HG02973 (cell line): ENCODE measurements at regions not wholly inside any gene's neighbourhood (a gene's known extent, or its start where the extent isn't known, plus 50 kb on each side); places are given as distances from the start of the nearest gene placed in this dataset.
"Not testable (repeated sequence)": the region's sequence is repeated elsewhere in the genome, so short reads cannot be mapped to it uniquely, and the experiment has no call there.

Source experiments
- ATAC-seq: cut with Tn5 transposase; IDR thresholded peaks from one replicate; pipeline ENCODE4 v1.9.1; 2021; ENCODE audit warnings: moderate library complexity; ENCODE audit not compliant: unreplicated experiment

DNA sequence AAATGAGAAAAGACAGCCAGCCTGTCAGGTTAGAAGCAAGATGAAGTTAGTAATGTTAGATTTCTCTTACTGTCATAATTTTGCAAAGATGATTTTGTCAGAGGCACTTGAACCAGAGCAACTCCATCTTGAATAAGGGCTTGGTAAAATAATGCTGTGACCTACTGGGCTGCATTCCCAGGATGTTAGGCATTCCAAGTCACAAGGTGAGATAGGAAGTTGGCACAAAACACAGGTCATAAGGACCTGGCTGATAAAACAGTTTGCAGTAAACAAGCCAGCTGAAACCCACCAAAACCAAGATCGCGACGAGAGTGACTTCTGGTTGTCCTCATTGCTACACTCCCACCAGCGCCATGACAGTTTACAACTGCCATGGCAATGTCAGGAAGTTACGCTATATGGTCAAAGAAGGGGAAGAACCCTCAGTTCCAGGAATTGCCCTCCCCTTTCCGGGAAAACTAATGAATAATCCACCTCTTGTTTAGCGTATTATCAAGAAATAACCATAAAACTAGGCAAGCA, 1313.5 kb upstream of the TMEM132C start:
- no peak for ATAC-seq

DNA sequence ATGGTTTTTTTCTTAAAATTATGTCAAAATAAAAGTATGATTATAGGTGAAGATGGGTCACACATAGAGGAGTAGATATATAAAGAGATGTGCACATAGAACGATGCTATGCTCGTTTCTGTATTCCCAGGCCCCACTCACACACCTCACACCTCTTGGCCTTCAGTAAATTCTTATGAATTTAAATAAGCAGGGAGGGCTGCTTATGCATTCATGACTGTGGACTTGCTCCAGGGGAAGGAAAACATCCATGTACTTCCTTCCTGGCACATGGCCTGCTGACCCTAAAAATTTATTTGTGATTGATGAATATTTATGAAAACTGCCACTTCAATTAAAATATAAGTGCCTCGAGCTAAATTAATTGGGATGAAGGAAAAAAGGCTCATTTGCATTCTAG, 1306.7 kb upstream of the TMEM132C start:
- no peak for ATAC-seq

DNA sequence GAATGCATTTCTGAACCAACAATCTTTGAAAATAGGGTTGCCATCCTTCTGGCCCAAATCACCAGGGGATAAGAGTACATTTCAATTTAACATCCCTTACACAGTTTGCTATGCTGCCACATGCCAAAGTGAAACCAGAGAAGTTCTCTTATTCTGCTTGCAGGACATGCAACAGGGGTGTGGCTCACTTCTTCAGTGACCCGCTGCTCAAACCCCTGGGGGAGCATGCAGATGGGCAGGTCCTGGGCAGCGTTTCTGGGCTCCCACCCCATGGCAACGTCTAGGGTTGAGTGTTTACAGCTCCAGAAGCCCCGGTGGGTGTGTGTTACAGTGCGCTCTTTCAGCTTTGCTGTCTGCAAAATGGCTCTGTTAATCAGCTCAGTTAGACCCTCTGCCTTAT, 1306.3 kb upstream of the TMEM132C start:
- no peak for ATAC-seq

DNA sequence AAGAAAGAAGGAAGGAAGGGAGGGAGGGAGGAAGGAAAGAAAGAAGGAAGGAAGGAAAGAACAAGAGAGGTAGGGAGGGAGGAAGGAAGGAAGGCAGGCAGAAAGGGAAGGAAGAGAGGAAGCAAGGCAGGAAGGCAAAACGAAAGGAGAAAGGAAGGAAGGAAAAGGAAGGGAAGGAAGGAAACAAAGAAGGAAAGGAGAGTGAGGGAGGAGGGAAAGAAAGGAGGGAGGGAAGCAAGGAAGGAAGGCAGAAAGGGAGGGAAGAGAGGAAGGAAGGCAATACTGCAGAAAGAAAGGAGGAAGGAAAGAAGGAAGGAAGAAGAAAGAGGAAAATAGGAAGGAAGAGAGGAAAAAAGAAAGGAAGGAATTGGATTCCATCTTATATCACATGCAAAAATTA, 1303.1 kb upstream of the TMEM132C start:
- no peak for ATAC-seq

DNA sequence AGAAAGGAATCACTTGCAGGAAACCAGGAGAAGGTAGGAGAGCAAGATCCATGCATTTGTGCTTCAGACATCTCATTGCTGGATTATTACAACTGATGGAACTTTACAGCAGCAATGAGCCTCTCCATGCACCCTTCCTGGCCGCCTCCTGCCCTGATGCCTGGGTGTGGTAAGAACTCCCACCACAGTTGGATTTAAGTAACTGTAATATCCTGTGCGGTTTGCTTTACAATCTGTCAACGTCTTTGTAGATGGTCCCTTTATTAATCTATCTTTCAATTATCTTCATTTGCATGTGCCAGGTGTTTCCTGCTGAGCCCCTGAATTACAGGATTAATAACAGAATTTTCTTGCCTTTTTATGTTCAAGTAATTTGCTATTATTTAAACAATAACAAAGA, 1300.5 kb upstream of the TMEM132C start:
- no peak for ATAC-seq

DNA sequence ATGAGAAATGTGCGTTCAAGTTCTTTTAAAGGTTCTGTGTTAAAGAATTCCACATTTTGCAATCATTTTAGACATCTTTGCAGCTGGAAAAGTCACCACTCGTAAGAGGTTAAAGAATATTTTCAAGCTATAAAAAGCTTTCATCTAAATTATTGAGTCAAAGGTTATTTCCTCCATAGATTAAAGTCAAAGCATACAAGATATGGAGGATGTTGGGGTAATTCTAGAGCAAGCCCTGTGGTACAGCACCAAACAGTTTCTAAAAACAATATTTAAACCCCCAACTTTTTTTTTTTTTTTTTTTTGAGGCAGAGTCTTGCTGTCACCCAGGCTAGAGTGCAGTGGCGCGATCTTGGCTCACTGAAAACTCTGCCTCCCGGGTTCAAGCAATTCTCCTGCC, 1299.8 kb upstream of the TMEM132C start:
- no peak for ATAC-seq

DNA sequence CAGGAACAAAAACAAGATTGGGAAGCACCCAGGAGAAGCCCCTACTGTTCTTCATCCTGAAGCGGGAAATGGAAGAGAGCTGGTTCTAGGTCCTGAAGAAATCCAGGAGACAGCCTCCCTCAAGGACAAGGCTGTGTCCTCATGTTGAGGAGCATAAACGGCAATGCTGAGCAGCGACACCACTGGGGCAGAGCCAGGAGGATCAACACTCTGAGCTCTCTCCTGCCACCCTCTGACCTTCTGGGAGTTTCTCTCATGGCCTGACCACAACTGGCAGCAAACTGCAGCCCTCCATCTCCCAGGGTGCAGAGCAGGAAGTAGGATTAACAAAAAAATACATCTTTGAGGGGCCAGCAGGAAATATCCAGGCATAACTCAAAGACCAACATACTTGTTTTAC, 1292.2 kb upstream of the TMEM132C start:
- no peak for ATAC-seq

DNA sequence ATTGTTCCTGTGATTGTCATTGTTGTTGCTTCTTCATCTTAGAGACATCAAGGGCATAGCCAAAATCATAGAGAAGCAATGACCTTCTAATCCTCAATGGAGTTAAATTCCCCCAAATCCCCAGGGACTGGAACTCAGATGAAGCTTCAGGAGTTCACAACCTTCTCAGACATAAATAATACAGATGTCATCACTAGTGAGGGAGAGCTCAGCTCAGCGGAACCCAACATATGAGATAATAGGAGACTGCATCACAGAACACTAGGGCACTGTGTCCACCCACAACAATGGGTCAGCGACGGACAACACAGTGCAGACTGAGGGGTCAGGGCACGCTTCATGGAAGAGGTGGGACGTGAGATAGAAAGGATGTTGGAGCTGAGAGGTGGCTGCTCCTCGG, 1290.4 kb upstream of the TMEM132C start:
- no peak for ATAC-seq

DNA sequence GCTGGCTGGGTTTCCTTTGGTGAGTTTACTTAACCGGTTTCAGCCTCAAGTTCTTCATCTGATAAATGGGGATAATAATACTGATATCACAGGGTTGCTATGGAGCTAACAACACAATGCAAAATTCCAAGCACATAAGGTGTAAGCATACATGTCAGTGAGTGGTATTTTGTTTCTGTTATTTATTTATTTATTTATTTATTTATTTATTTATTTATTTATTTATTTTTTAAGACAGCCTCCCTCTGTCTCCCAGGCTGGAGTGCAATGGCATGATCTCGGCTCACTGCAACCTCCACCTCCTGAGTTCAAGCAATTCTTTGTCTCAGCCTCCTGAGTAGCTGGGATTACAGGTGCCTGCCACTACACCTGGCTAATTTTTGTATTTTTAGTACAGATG, 1287.4 kb upstream of the TMEM132C start:
- ATAC-seq, result not testable (repeated sequence)

DNA sequence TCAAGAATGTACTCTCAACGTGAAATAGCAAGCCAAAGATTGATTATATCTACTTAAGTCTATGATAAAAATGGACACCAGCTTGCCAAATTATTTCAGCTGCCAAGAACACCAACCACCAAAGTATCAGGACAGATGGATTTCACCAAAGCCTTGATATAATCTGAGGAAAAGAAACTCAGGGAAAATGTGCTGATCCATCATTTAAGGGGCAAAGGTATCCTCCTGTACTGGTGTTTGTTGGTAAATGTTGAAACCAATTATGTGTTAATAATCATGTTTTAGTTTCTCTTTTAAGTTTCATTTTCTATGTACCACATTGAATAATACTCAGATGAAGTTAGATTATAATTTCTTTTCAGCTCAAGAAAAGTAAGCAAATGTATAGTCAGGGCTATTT, 1284.3 kb upstream of the TMEM132C start:
- no peak for ATAC-seq

DNA sequence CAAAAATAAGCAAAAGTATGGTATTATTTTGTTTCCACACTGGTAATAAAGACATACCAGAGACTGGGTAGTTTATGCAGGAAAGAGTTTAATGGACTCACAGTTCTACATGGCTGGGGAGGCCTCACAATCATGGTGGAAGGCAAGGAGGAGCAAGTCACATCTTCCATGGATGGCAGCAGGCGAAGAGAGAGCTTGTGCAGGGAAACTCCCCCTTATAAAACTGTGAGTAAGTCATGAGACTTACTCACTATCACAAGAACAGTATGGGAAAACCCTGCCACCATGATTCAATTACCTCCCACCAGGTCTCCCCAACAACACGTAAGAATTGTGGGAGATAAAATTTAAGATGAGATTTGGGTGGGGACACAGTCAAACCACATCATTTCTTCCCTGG, 1283.2 kb upstream of the TMEM132C start:
- not testable (repeated sequence) for ATAC-seq

DNA sequence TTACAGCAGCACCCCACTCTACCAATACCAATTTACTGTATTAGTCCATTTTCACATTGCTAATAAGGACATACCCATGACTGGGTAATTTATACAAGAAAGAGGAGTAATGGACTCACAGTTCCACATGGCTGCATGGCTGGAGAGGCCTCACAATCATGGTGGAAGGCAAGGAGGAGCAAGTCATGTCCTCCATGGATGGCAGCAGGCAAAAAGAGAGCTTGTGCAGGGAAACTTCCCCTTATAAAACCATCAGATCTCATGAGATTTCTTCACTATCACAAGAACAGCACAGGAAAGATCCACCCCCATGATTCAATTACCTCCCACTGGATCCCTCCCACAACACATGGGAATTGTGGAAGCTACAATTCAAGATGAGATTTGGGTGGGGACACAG, 1281.3 kb upstream of the TMEM132C start:
- not testable (repeated sequence) for ATAC-seq

DNA sequence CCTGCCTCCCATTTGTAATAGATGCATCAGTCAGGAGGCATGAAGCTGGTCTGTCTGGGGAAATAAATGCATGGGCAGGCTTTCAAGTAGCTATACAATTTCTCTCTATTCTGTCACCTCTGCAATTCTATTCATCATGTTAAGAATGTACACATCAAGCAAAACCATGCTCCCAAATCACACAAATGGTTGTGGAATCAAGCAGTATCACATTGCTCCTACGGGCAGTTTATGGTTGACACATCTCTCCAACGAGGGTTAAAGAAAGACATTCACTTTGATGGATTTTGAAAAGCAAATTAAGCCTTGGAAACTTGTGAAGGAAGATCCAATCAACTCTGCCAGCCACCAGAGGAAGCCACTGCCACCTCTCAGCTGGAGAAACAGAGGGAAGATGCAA, 1277.4 kb upstream of the TMEM132C start:
- ATAC-seq, result no peak

DNA sequence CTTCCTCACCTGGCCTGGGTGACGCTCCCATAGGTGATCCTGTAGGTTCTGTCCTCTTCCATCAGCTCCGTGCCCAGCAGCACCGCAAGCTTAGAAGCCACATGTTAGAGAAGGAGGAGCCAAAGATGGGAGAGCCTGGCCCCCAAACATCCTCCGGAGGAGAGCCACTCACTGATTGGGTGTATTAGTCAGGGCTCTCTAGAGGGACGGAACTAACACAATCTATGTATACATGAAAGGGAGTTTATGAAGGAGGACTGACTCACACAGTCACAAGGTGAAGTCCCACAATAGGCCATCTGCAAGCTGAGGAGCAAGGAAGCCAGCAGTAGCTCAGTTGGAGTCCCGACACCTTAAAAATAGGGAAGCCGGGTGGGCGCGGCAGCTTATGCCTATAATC, 1273.1 kb upstream of the TMEM132C start:
- ATAC-seq, result no peak

DNA sequence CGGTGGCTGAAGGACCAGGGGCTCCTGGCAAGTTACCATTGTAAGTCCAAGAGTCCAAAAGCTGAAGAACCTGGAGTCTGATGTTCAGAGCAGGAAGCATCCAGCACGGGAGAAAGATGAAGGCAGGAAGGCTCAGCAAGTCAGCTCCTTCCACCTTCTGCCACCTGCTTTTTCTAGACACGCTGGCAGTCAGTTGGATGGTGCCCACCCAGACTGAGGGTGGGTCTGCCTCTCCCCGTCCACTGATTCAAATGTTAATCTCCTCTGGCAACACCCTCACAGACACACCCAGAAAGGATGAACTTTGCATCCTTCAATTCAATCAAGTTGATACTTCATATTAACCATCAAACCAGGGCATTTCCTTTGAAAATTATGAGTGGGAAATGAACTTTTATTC, 1272.4 kb upstream of the TMEM132C start:
- no peak for ATAC-seq

DNA sequence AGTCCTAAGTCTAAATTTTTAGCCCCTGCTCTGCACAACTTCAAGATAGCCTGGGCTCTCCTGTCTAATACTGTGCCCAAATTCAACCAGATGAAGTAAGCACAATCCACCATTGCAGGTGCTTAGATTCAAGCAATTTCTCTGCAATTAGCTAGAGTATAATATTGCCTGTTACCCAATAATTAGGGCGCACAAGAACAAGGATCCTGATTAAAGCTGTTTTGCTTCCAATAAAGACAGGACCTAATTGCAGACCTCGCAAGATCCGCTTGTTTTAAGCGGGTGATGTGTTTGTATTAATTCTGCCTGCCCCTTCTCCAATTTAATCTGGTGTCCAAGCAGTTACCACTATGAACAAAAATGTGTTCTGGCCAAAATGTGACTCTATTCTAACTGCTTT, 1268.9 kb upstream of the TMEM132C start:
- ATAC-seq, result no peak

DNA sequence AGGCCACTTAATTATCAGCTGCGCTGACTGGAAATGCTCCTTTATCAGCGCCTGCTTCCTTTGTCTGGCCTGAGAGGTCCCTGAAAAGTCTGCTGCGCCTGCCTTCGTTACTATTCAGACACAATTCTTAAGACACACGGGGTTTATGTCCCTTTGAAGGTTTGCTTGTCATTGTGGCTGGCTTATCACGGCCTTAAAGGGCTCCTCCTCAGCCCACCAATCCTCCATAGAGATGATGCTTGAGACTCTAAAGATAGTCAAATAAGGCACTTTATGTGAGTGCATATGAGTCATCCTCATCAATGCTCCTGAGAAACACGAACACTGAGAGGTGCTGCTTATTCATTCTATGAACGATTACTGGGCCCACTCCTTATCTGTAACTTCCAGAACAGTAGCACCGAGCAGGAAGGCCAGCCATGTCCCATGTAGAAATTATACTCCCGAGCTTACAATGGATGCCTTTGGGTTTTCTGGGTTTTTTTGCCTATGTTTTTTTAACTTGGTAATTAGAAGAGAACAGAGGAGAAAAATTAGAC, 1268.2 kb upstream of the TMEM132C start:
- ATAC-seq, result no peak

DNA sequence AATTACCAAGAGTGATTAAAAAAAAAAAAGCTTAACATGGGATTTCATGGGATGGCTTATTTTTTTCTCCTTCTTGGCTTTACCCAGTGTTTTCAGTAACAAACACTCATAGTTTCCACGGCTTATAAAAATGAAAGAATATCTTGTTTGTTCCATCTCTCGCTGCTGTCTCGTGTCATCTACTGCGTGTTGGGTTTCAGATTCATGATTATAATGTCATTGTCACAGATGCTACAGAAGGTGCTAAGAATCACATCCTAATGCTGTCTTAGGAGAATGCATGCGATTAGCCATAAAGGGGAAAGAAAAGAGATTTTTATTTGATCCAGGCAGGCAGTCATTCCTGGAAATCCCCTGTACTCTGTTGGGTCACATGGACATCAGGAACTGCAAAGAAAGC, 1267.6 kb upstream of the TMEM132C start:
- no peak for ATAC-seq

DNA sequence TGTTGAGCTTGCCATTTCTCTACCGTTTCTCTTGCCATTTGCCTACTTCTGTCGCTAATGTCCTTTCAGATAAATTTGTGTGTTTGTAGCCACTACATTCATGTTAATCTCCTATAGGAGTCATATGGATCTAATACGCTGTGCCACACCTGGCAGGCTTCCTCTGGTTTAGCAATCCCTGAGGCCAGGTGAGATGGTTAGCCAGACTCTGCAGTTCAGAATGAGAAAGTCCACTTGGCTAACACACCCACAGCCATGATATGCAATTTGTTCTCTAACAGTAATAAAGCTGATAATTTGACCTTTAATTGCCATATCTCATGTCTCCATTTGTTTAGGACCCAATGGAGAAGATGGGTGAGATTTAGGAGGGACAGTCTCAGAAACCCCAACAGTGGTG, 1261.6 kb upstream of the TMEM132C start:
- ATAC-seq, result no peak

DNA sequence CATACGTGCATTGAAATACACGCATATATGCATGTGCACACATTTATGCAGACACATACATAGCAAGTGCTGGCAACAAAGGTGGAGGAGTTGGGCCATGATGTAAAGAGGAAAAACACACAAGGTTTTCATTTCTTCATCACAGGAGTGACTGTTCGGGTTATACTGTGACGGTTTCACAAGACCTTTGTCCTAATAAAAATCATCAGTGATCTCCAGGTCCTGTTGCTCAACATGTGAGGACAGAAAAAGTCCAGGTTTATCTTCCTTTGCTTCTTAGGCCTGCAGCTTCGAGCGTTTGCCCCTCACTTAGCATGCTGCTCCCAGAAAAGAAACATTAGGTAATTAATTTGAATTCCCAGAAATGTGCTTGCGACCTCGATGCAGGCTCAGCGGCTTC, 1260.0 kb upstream of the TMEM132C start:
- ATAC-seq, result no peak

DNA sequence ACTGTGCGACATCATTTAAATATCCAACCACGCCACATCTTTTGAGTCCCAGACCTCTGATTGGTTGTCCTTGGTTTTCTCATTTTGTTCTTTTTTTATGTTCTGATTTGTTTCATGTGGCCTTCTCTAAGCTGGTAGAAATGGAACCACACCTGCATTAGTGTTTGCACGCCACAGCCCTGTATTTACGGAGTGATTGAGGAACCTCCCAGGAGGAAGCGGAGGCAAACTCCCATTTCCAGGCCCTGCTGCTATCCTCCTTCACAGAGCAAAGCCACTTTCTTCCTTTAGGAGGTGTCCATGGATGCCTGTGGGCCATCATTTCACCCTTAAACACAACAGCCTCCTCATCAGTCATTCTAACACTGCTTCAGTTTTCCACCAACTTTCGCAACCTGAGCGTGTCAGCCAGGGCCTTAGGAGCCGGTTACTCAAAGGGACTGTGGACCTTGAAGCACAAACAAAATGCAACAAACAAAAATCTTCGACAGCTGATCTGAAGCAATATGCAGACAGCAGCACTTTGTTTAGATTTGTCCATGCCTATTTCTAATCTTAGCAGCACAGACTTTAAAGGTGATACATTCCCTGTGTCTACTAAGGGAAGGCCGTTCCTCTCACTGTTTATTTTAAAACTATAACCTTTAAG, 1258.1 kb upstream of the TMEM132C start:
- no peak for ATAC-seq

DNA sequence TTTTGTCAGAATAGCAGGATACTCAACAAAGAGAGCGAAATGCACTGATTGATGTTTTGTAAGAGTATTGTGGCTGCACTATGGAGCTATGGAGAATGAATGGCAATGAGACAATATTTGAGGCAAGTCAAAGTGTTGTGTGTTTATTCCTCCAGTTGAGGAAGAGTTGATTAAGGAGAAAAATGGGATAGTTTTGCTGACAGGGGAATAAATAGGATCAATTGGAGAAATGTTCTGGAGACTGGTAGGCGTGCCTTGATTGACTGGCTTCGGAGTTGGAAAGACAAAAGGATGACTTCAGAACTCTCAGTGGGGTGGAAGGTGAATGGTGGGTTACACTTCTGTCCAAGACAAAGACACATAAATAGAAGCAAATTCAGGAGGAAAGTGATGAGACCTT, 1254.9 kb upstream of the TMEM132C start:
- no peak for ATAC-seq

DNA sequence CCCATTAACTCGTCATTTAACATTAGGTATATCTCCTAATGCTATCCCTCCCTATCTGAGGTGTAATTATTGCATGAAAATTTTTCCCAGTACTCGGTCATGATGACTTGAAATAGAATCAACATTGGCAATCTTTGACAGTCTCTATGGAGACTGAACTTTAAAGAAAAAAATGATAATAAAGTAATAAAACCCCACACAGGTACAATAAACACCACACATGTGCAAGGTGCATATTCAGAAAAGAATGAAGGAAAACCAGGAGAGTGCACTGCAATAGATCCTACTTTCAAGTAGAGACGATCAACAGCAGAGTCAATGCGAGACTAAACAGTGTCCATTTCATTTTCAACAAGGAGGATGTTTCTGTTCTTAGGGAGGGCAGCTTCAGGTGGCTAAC, 1253.8 kb upstream of the TMEM132C start:
- ATAC-seq, result no peak
